Gastroesophageal sphincter (tissue), 3 donors: ENCODE measurements at regions not wholly inside any gene's neighbourhood (a gene's known extent, or its start where the extent isn't known, plus 50 kb on each side); places are given as distances from the start of the nearest gene placed in this dataset.

Experiments
- EP300 ChIP-seq: sonication (generic); formaldehyde crosslinking; IDR thresholded peaks from one replicate; pipeline ENCODE4 v1.6.1; 2017; ENCODE audit warnings: antibody characterized with exemption, mild to moderate bottlenecking
- POLR2A ChIP-seq, 2 donors: fragments of 450-650 bp; IDR thresholded peaks; one replicate each; pipeline ENCODE4 v1.6.1; 2017; ENCODE audit warnings: antibody characterized with exemption in 2 of 2, mild to moderate bottlenecking in 2 of 2, moderate library complexity in 1 of 2
- POLR2AphosphoS5 ChIP-seq: sonication (generic); formaldehyde crosslinking; IDR thresholded peaks from one replicate; pipeline ENCODE4 v1.6.1; 2017; ENCODE audit warnings: antibody characterized with exemption
- TF ChIP-seq, protein P1 (sequence below), 4 experiments: fragments of 200-600 bp in 2 of 4; fragments of 450-650 bp in 2 of 4; sonication (generic) in 1 of 4; IDR thresholded peaks; one replicate each; pipeline ENCODE4 v1.5.1; 2017 to 2019; ENCODE audit warnings: antibody characterized with exemption in 4 of 4, mild to moderate bottlenecking in 2 of 4, moderate library complexity in 2 of 4

DNA sequence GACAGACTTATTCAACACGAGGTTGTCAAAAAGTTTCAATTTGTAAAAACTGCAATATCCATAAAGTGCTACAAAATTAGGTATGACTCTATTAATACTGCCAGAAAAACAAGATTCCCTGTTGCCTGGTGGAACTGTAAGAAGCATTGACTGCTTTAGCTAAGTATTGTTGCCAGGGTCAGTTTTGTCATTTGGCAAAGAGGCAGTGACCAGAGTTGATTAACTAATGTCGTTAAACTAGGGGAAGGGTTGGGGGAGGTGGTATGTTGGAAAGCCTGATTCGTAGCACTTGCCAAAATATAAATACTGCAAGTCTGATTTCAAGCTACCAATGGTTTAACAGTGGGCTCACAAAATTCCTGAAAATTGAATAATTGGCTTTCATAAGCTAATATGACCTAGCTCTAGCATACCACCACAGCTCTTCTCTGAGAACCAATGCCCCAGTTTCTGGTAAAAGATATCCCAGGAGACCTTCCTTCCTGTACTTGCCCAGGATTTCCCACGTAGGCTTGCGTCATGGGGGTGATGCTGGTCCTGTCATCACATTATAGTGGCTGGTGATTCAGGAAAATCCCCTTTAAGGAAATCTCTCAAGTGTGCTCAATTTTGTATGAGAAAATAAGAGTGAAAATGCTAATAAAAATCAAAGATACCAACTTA is 266.4 kb upstream of the TBC1D5 start:
- TF ChIP-seq, protein P1, sequence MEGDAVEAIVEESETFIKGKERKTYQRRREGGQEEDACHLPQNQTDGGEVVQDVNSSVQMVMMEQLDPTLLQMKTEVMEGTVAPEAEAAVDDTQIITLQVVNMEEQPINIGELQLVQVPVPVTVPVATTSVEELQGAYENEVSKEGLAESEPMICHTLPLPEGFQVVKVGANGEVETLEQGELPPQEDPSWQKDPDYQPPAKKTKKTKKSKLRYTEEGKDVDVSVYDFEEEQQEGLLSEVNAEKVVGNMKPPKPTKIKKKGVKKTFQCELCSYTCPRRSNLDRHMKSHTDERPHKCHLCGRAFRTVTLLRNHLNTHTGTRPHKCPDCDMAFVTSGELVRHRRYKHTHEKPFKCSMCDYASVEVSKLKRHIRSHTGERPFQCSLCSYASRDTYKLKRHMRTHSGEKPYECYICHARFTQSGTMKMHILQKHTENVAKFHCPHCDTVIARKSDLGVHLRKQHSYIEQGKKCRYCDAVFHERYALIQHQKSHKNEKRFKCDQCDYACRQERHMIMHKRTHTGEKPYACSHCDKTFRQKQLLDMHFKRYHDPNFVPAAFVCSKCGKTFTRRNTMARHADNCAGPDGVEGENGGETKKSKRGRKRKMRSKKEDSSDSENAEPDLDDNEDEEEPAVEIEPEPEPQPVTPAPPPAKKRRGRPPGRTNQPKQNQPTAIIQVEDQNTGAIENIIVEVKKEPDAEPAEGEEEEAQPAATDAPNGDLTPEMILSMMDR (IDR thresholded peaks at IDR 0.05), result no peak
- TF ChIP-seq EP300 (no peak), POLR2A (IDR thresholded peaks at IDR 0.05) (no peak), POLR2AphosphoS5 (no peak)
